Ishikawa (cell line): ENCODE measurements at regions not wholly inside any gene's neighbourhood (a gene's known extent, or its start where the extent isn't known, plus 50 kb on each side); places are given as distances from the start of the nearest gene placed in this dataset.

Experiments used
- CEBPB ChIP-seq: IDR thresholded peaks from 2 replicates; pipeline ENCODE4 v1.6.1; 2012
- CREB1 ChIP-seq: IDR thresholded peaks from 2 replicates; pipeline ENCODE4 v1.6.1; 2012; ENCODE audit warnings: low read depth
- EP300 ChIP-seq: IDR thresholded peaks from 2 replicates; pipeline ENCODE4 v1.6.1; 2012; ENCODE audit warnings: borderline replicate concordance
- FOXM1 ChIP-seq: IDR thresholded peaks from 2 replicates; pipeline ENCODE4 v1.6.1; 2012; ENCODE audit warnings: low read depth, borderline replicate concordance
- MAX ChIP-seq: IDR thresholded peaks from 2 replicates; pipeline ENCODE4 v1.6.1; 2012
- NFIC ChIP-seq: IDR thresholded peaks from 2 replicates; pipeline ENCODE4 v1.6.1; 2012
- RAD21 ChIP-seq: IDR thresholded peaks from 2 replicates; pipeline ENCODE4 v1.6.1; 2012; ENCODE audit warnings: low read depth
- TAF1 ChIP-seq: IDR thresholded peaks from 2 replicates; pipeline ENCODE4 v1.6.1; 2012; ENCODE audit warnings: low read depth, mild to moderate bottlenecking
- ZBTB7A ChIP-seq: IDR thresholded peaks from 2 replicates; pipeline ENCODE4 v1.6.1; 2012; ENCODE audit warnings: low read depth
- TF ChIP-seq, protein P1 (sequence below): IDR thresholded peaks from 2 replicates; pipeline ENCODE4 v1.6.1; 2012; ENCODE audit warnings: low read depth, mild to moderate bottlenecking

GRCh38 chr3:5543047-5543446 is 355.5 kb downstream of the EDEM1 start:
- TF ChIP-seq ZBTB7A (no peak), CEBPB (no peak), CREB1 (no peak), MAX (no peak), EP300 (no peak), RAD21 (no peak), TAF1 (no peak), FOXM1 (no peak), NFIC (no peak)
- TF ChIP-seq, protein P1, sequence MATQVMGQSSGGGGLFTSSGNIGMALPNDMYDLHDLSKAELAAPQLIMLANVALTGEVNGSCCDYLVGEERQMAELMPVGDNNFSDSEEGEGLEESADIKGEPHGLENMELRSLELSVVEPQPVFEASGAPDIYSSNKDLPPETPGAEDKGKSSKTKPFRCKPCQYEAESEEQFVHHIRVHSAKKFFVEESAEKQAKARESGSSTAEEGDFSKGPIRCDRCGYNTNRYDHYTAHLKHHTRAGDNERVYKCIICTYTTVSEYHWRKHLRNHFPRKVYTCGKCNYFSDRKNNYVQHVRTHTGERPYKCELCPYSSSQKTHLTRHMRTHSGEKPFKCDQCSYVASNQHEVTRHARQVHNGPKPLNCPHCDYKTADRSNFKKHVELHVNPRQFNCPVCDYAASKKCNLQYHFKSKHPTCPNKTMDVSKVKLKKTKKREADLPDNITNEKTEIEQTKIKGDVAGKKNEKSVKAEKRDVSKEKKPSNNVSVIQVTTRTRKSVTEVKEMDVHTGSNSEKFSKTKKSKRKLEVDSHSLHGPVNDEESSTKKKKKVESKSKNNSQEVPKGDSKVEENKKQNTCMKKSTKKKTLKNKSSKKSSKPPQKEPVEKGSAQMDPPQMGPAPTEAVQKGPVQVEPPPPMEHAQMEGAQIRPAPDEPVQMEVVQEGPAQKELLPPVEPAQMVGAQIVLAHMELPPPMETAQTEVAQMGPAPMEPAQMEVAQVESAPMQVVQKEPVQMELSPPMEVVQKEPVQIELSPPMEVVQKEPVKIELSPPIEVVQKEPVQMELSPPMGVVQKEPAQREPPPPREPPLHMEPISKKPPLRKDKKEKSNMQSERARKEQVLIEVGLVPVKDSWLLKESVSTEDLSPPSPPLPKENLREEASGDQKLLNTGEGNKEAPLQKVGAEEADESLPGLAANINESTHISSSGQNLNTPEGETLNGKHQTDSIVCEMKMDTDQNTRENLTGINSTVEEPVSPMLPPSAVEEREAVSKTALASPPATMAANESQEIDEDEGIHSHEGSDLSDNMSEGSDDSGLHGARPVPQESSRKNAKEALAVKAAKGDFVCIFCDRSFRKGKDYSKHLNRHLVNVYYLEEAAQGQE, result no peak
